ENCODE measurements at regions not wholly inside any gene's neighbourhood (a gene's known extent, or its start where the extent isn't known, plus 50 kb on each side); places are given as distances from the start of the nearest gene placed in this dataset.

GRCh38 chr1:199362996-199363395, 664.5 kb upstream of the NR5A2 start:
- DNase-seq = no peak

DNA sequence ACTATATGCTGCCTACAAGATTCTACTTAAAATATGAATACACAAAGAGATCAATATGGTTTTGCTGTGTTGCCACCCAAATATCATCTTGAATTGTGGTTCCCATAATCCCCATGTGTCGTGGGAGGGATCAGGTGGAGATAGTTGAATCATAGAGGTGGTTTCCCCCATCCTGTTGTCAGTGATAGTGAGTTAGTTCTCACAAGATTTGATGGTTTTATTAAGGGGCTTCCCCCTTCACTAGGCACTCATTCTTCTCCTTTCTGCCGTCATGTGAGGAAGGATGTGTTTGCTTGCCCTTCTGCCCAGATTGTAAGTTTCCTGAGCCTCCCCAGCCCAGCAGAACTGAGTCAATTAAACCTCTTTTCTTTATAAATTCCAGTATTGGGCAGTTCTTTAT, 654.4 kb upstream of the NR5A2 start:
- DNase-seq = no peak

- DNase-seq = no peak
Observed at GRCh38 chr1:199377211-199377610, 650.3 kb upstream of the NR5A2 start.

- no peak for DNase-seq
Observed at GRCh38 chr1:199383793-199384192, 643.7 kb upstream of the NR5A2 start.

- no peak for DNase-seq
Observed at GRCh38 chr1:199394856-199395255, 632.7 kb upstream of the NR5A2 start.

DNA sequence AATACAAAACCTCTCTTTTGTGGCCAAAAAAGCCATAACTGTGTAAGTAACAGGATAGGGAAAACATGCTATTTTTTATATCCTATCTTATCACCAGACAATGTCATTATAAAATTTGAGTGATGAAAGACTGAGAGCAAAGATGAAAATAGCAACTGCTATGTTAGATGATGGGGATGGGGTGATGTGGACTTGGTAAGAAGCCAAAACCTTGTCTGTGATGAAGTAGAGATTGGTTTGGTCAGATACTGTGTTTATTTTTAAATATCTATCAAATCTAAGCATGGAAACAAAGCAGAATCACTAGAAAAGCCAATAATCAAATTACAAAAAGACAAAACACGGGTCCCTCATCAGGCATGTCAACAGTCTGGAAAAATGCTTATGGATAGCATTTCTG, 631.1 kb upstream of the NR5A2 start:
- DNase-seq = no peak

DNA sequence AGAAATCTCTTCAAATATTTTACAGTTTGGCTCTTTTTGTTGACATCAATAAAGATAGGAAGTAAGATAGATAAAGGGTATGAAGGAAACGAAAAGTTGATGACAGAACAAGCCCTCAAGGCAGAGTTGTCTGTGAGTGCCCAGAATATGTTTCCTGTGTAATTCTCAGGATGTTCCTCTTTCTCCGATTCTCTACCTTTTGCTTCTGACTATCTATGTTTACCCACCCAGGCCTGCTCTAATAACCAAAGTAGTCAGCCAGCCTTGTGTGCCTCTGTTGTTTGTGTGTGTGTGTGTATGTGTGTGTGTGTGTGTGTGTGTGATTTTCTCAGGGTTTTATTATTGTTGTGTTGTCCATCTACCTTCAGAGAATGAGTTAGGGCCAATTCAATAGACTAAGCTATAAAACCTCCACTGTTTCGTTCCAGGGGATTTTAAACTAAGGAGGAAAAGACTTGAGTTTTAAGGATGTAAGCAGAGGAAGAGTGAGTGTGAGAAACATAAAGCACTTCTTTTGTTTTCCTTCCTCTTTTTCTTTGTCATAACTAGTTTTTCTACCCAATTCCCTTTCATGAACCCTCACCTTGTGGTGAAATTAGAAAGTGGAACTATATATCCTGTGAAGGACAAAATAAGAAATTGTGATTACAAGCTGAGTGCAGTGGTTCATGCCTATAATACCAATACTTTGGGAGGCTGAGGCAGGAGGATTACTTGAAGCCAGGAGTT, 627.4 kb upstream of the NR5A2 start:
- no peak for DNase-seq

GRCh38 chr1:199403531-199404116, 623.9 kb upstream of the NR5A2 start:
- DNase-seq = no peak

DNA sequence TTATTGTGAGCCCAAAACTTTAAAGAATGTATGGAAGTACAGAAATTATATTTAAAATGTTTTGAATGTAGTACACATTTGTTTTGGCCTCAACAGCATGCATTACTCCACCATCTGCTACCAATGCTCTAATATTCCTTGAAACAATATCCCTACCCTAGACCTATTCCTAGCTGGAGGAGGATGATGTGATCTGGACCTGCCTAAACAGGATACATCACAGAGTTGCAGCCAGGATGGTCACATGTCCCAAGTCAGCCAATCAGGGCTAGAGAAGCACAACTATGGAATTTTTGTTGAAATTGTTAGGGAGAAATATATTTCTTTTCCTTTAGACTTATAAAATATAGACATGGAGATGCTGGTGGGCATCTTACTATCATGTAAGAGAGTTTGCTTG, 623.3 kb upstream of the NR5A2 start:
- no peak for DNase-seq

- no peak for DNase-seq
Observed at GRCh38 chr1:199404976-199405375, 622.5 kb upstream of the NR5A2 start.

GRCh38 chr1:199405634-199406196, 621.8 kb upstream of the NR5A2 start:
- DNase-seq = no peak

- DNase-seq = no peak
Observed at GRCh38 chr1:199410462-199410861, 617.0 kb upstream of the NR5A2 start.

DNA sequence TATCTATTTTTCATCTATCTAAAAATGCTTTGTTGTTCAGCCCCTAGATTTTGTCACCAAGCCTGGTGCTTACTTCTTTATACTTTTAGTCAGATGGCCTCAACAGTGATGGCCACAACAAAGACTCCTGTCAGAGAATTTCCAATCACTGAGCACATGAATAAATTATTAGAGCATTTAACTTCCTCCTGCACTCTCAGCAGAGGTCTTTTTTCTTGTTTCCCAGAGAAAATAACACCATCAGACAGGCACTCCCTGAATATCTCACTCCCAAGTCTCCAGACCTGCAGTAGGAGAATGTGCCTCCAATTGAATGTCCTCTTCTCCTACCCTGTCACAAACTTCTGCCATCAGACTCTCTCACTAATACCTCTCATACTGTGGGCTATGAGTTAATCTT, 616.0 kb upstream of the NR5A2 start:
- no peak for DNase-seq

DNA sequence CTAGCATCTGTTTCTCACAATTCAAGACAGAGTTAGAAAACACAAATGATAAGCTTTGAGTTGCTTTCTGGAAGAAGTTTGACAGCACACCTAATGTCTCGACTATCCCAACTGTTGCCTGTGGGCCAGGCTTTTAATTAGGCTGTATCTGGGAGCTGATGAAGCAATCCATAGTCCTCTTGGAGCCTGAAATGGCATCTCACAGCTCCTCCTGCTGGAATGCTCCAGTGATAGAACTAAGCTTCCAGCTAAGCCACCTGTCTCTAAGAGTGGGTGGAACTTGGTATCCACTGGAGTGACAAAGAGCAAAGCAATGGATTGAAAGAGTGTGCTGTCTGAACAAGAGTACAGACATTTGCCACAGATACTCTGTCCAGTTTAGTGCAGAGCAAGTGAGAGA, 605.3 kb upstream of the NR5A2 start:
- DNase-seq = no peak

DNA sequence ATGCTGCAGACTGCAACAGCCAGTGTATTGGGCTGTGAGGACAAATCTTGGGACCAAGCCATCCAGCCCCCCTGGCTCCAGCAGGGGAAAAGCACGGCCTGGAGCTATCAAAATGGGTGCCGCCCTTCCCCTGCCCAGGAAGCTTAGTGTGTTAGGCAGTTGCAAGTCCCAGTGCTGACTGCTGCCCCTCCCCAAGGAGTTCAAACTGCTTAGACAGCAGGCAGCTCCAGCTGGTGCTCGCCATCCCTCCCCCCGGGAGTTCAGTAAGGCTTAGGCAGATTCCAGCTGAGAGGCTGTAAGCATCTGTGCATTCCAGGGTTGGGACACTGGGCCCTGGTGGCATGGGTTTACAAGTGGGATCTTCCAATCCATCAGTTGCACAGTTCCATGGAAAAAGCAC, 579.6 kb upstream of the NR5A2 start:
- DNase-seq = no peak

DNA sequence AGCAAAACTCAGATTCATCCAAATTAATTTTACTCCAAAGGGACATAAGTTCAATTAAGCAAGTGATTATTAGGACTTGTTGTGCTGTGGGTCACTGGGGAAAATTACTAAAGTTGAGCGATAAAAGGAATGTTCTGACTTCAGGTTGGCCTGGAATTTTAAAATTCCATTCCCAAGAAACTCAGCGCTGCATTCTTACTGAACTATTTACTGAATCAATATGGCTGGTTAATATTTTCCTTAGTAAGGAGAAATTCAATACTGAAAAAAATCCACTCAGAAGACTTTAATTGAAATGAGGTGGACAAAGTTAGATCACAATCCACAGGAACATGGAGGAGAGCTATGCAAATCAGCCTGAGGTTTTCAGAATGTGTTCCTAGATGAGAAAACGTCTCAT, 578.9 kb upstream of the NR5A2 start:
- DNase-seq = no peak

- no peak for DNase-seq
Observed at GRCh38 chr1:199449221-199449620, 578.3 kb upstream of the NR5A2 start.

- DNase-seq = no peak
Observed at GRCh38 chr1:199449681-199450080, 577.8 kb upstream of the NR5A2 start.

GRCh38 chr1:199452627-199453026, 574.9 kb upstream of the NR5A2 start:
- no peak for DNase-seq

- no peak for DNase-seq
Observed at GRCh38 chr1:199453723-199454122, 573.8 kb upstream of the NR5A2 start.

DNA sequence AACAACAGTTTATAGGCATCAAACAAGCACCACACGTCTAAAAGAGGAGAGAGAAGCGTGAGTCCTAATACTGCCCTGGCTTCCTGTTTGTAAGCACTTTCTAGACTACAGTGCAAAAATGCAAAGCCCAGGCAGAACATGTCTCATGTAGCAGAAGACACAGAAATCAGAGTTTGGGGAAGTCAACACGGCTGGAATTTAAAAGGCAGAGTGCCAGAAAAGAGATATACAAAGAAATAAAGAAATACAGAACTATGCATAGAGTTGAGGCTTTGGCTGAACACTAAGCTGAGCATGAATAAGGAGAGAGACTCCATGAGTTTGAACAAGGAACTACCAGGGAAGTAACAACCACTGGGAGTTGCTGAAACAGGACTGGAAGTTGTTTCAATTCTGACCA, 566.6 kb upstream of the NR5A2 start:
- no peak for DNase-seq

GRCh38 chr1:199463521-199464127, 563.9 kb upstream of the NR5A2 start:
- DNase-seq = no peak

- DNase-seq = no peak
Observed at GRCh38 chr1:199466961-199467360, 560.5 kb upstream of the NR5A2 start.

DNA sequence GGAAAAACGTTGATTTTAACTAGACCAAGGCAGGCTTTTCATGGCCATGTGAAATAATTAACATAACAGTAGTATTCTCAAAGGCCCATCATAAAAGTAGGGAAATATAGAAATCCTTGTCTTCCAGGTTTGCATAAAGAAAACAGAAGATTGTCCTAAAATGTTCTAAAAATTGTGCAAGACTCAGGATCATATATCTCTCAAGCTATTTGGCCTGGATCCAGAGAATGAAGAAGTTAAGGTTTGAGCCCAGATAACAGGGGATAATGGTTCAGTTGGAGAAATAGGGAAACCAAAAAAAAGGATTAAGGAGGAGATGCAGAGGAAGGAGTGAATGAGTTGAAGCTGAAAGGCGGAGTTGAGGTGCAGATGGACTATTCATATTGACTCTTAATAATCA, 555.5 kb upstream of the NR5A2 start:
- DNase-seq = no peak
